SIG-M5 treated with dmso at 0.1 percent for 504 hours (cell line): ENCODE measurements at regions not wholly inside any gene's neighbourhood (a gene's known extent, or its start where the extent isn't known, plus 50 kb on each side); places are given as distances from the start of the nearest gene placed in this dataset.

Experiments used
- DNase-seq: peaks from one replicate; lab custom pipeline; 2025; ENCODE audit not compliant: unreplicated experiment; lab: John Stamatoyannopoulos, UW

- no peak for DNase-seq
Observed at GRCh38 chr1:219801156-219801820, 127.1 kb downstream of the SLC30A10 start.

- DNase-seq = peak; percentile 36
Observed at GRCh38 chr1:219798283-219799030, 129.9 kb downstream of the SLC30A10 start.

- DNase-seq = no peak
Observed at GRCh38 chr1:219797683-219798082, 130.7 kb downstream of the SLC30A10 start.

- no peak for DNase-seq
Observed at GRCh38 chr1:219797009-219797408, 131.3 kb downstream of the SLC30A10 start.

GRCh38 chr1:219795363-219795917 lies 132.9 kb downstream of the SLC30A10 start:
- DNase-seq = no peak

- DNase-seq = no peak
Observed at GRCh38 chr1:219794085-219794743, 134.1 kb downstream of the SLC30A10 start.

- DNase-seq = no peak
Observed at GRCh38 chr1:219792337-219793021, 135.9 kb downstream of the SLC30A10 start.

GRCh38 chr1:219791766-219792165 lies 136.6 kb downstream of the SLC30A10 start:
- DNase-seq = no peak

GRCh38 chr1:219790834-219791615 lies 137.3 kb downstream of the SLC30A10 start:
- DNase-seq = no peak

GRCh38 chr1:219788700-219789099 lies 139.7 kb downstream of the SLC30A10 start:
- DNase-seq = no peak

GRCh38 chr1:219788091-219788490 lies 140.3 kb downstream of the SLC30A10 start:
- no peak for DNase-seq

- DNase-seq = no peak
Observed at GRCh38 chr1:219784660-219785381, 143.5 kb downstream of the SLC30A10 start.

GRCh38 chr1:219783605-219784235 lies 144.6 kb downstream of the SLC30A10 start:
- peak; percentile 33 for DNase-seq

- no peak for DNase-seq
Observed at GRCh38 chr1:219782929-219783328, 145.4 kb downstream of the SLC30A10 start.

GRCh38 chr1:219782311-219782710 lies 146.0 kb downstream of the SLC30A10 start:
- DNase-seq = no peak

- no peak for DNase-seq
Observed at GRCh38 chr1:219781491-219781890, 146.9 kb downstream of the SLC30A10 start.

- DNase-seq = no peak
Observed at GRCh38 chr1:219778793-219779369, 149.5 kb downstream of the SLC30A10 start.

GRCh38 chr1:219778110-219778509 lies 150.2 kb downstream of the SLC30A10 start:
- DNase-seq = no peak

- no peak for DNase-seq
Observed at GRCh38 chr1:219774386-219774785, 154.0 kb downstream of the SLC30A10 start.
